Forelimb muscle (tissue), 1 donor: ENCODE measurements at regions not wholly inside any gene's neighbourhood (a gene's known extent, or its start where the extent isn't known, plus 50 kb on each side); places are given as distances from the start of the nearest gene placed in this dataset.

Experiments
- DNase-seq: peaks from one replicate; pipeline ENCODE4 v3.0.0-alpha.2; 2013; ENCODE audit warnings: low read depth

DNA sequence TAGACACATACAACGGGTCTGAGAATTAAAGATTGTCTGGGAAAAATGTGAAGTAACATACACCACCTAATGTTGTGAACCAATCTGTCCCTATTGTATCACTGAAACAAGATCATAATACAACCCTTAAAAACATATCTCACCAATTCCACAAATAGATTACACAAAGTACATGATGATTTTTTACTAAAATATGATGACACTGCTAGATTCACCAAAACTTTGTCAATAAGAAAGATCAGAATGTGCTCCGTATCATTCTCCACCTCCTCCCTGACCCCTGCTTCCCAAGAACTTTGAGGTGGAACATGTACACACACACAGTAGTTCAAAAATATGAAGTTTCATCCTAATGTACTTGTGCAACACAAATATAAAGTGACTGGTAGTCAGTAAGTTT, 862.0 kb downstream of the PCDH18 start:
- DNase-seq, result no peak

DNA sequence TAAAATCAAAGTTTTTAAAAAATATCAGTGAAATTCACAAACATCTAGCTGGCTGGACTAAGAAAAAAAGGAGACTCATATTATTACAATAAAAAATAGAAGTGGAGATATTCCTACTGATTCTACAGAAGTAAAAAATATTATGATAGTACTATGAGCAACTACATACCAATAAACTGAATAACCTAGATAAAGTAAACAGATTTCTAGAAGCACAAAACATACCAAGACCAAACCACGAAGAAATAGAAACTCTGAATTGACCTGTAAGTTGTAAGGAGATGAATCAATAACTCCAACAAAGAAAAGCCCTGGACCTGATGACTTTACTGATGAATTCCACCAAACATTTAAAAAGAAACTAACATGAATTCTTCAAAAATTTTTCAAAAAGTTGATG, 867.3 kb downstream of the PCDH18 start:
- DNase-seq, result no peak

DNA sequence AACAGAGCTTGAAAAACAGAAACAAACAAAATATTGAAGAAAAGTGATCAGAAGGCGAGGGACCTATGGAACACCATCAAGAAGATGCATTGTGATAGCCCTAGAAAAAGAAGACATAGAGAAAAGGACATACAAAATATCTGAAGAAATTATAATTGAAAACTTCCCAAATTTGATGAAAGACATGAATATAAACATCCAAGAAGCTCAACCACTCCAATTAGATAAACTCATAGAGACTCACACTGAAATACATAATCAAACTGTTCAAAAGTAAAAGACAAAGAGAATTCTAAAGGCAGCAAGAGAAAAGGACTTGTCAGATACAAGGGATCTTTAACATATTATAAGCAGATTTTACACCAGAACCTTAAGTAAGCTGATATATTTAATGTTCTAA, 869.8 kb downstream of the PCDH18 start:
- no peak for DNase-seq

DNA sequence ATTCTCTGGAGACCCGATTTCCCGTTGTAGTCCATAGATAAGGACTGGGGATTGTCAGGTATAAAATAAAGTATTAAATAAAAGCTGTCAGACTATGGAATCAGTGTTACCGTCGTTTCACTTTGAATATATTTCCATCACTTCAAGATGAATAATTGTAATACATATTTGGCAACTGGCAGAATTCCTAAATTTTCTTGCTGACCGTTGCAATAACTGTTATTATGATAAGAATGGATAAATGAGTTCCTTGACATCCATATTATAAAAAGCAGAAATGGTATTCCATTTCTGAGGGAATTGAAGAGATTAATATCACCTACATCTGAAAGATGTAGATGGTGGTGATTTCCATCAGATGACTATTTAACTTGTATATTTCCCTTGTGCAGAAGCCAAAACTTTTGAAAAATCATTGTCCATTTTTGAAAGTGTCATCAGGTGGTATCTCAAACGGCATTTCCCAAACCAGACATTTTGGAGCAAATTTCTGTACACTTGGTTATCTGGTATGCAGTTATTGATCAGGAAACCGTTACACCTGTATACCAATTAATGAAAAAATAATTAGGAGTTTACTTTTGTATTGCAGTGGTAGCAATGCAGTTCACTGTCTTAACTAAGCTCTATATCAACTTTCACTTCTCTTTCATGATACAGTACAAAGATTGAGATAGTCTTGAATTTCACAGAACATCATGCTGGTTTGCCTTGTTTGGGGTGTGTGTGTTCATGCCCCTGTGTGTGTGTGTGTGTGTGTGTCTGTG, 878.5 kb downstream of the PCDH18 start:
- DNase-seq, result no peak

DNA sequence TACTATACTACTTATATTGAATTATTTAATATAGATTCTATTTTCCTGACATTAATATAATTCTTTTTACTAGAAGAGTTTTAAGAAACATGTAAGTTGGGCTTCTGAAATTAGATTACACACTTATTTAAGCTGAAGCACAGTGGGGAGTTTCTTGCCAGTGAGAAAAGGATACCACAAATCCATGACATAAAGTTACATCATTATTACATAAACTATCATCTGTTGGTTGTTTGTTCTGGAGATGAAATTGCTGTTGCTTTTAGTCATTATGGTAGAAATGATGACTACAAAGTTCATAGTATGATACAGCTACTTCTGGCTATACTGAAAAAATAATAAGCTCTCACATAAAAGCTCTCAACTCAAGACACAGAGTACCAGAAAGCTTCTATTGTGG, 880.4 kb downstream of the PCDH18 start:
- DNase-seq, result no peak

DNA sequence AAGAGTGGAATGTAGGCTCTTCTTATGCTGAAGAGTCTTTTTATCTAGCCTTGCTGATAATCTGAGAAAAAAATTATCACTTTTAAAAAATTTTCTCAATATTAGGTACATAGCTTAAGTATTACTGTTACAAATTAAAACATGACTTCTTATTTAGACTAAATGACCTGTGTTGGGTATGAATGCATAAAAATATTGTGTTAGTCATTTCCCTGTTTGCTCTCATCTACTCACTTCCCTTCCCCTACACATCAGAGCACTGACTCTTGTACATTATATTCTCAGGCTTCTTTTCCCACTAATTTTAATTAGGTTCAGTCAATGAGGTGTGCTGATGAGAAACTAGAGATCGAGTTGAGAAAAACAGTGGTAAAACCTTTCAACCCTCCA, 881.0 kb downstream of the PCDH18 start:
- DNase-seq, result no peak

DNA sequence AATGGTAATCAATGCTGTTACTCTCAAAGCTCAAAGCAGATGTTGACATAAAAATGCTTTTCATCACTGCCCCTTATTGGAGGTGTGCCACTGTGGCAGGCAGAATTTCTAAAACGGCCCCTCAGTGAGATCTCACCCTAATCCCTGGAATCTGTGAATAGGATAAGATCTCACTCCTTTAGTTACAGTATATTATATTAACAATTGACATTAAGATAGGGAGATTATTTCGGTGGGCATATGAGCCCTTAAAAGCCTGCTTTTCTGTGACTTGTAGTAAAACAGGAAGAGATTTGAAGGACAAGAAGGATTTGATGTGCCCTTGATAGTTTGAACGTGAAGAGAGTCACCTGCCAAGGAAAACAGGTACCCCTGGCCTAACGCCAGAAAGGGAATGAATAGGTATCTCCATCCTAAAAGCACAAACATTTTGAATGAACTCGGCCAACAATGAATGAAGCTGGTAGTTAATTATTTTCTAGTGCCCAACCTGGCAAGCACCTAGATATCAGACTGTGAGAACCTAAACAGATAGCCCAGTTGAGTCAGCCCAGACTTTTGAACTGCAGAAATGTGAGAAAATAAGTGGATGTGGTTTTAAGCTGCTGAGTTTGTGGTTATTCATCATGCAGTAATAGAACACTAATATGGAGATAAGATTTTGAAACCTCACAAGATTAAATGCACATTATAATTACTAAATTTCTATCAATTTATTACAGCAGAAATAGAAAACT, 881.6 kb downstream of the PCDH18 start:
- no peak for DNase-seq

DNA sequence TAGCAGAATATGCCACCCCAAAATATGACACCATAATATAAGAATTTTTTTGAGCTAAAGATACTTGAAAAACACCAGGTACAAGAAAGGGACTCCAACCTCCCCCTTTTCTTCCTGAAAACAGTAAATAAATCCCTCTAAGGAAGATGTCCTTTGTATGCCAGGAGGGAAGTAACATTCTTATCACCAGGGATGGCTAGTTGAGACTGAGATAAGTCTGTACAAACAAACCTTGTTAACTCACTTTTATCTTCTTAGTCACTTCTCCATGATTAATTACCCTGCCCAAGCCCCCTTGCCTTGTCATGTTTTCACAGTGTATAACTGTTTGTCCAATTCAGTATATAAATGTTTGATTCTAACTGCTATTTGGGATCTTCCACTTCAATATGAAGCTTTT, 888.0 kb downstream of the PCDH18 start:
- no peak for DNase-seq

DNA sequence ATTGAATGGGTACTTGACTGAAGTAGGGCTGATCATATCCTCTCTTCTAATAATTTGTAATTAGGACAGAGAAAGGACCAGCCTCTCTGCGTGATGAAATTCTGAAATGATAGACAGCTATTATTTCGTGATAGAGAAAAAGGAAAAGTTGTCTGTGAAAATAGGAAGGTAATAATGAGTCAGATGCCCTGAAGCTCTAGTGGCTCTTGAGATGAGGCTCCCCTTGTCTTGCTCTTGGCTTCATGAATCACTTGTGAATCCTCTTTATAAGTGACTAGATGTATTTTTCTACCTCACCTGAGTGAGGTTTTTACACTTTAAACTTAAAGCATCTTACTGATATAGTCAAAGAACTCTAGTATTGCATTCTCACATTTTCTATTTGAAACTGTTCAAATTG, 888.9 kb downstream of the PCDH18 start:
- DNase-seq, result no peak

DNA sequence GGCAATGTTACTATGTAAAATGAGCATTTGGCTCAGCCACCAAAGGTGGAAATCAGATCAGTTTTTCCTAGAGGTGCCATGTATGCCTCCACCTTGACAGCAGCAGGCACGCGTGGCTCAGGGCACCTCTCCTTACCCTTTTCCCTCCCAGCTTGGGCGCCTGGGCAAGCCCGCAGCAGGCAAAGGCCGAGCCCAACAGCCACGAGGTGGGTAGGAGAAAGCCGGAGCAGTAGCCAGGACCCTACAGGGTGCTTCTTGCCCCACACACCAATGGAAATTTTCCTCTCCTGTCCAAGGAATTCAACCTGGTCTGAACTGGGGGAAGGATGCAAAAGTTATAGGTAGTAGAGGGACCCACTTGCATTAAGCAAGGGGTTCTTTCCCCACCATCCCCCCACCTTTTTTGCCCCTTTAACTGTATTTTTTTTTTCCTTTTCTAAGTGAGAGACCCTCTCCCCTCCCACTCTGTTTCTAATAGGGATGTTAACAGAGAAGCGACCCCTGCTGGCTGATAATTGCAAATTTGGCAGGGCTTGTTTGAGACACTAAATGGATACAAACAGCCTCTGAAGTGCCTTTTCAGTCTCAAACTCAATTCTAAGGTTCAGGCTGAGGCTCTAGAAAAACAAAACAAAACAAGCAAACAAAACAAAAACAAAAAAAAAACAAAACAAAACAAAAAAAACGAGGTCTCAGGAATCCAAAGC, 895.1 kb downstream of the PCDH18 start:
- DNase-seq, result no peak

DNA sequence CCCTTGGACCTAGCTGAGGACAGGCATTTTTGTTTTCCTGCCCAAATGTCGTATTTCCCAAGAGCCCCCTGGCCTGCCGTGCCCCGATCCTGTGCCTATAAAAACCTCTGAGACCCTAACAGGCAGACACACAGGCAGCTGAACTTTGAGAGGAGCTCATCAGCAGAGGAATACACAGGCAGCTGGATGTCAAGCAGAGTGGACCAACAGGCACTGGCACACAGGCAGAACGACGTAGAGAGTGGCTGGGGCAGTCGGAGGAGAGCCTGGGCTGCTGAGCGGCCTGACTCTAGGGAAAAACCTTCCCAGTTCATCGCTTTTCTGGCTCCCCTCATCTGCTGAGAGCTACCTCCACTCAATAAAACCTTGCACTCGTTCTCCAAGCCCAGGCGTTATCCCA, 896.1 kb downstream of the PCDH18 start:
- no peak for DNase-seq

DNA sequence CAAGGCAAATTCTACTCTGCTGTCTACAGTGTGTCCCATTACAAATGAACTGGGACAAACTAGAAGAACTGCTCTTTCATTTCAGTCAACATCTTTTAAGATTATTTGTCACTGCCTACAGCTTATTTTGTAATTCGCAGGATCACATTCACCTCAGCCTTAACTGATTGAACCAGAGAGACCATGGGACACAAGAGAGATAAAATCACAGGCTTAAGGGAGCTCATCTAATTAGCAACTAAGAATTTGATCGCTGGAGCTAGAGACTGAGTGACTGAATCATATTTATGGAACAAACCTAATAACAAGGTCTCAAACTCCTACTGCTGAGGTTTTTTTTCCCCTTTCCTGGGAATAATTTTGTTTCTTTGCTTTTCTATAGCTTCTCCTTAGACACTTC, 898.2 kb downstream of the PCDH18 start:
- no peak for DNase-seq

DNA sequence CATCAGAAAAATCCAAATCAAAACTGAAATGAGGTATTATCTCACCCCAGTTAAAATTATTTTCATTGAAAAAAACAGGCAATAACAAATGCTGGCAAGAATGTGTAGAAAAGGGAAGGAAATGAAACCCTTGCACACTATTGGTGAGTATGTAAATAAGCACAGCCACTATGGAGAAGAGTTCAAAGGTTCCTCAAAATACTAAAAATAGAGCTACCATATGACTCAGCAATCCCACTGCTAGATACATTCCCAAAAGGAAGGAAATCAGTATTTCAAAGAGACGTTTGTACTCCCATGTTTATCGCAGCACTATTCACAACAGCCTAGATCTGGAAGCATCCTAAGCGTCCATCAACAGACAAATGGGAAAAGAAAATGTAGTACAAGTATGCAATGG, 932.4 kb downstream of the PCDH18 start:
- no peak for DNase-seq

DNA sequence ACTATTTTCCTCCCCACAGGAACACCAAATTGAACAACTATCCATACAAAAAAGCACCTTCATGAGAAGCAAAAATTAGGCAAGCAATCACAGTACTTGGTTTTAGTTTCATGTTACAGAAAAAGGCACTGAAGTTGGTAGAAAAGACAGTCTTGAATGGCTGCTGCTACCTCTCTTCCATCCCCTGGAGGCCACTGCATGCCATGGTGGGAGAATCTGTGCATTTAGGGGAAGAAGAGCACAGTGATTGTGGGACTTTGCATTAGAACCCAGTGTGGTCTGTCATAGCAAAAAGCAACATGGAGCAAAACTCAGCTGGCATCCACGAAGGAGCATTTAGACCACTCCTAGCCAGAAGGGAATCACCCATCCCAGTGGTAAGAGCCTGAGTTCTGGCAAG, 941.9 kb downstream of the PCDH18 start:
- no peak for DNase-seq

DNA sequence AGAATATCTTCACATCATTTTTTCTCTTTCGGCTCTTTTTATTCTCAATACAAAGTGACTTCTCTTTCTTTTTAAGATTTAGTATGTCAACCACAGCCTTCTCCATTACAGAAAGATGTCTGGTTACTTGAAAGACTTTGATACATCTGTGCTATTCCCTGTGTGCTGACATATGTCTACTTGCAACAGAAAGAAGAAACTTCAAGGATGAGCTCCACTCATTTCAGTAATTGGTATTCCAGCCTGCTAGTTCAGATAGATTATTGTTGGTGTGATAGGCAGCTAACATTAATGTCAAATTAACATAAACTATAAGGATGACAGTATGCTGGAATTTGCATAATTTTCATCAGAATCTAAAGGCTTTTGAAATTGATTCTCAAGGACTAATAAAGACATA, 948.7 kb downstream of the PCDH18 start:
- no peak for DNase-seq

DNA sequence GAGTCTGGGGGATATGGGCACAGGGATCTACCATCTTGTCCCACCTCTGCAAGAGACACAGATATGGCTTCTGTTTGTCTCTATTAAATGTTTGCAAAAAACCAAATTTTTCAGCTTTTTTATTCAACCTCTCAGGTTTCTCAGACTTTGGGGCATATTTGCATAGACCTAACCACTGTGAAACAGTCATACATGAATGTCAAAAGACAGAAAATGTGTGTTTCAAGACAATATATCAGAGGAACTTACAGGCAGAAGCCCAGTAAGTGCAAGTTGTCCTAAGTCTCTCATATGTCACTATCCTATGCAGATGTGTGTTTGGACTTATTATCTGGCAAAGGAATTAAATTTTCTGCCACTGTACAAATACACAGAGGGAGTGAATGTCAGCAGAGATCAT, 951.2 kb downstream of the PCDH18 start:
- DNase-seq, result no peak

DNA sequence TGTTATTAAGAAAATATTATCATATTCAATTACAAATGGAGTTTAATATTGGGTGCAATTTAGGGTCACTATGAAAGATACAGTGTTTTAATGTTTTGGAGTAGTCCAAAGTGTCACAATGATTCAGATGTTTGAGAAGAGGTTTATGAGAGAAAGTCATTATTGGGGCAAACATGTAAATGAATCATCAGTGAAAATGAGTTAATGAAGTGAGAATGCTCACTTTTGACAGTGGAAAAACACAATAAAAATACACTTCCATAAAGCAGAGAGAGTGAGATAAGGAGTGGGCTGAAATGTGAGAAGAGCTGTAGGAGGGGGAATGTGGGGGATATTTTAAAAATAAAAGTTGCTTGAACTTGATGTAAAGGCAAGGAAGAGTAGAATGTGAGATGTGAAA, 957.1 kb downstream of the PCDH18 start:
- DNase-seq, result no peak

DNA sequence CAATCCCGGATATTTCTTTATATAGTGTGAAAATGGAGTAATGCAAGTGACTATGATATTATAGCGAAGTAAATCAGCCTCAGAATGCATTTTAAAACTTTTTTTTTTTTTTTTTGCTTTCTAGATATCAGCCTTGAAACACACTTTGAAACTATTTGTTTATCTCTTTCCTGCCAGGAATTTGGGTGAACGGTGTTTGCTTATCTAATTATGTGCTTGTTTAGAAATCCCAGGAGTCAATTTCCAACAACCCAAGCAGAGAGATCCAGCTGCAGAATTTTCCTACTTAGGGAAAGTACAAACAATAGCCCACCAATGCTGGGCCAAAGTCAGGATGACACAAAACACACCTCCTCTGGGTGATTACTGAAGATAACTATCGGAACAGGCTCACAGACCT, 958.8 kb downstream of the PCDH18 start:
- no peak for DNase-seq

DNA sequence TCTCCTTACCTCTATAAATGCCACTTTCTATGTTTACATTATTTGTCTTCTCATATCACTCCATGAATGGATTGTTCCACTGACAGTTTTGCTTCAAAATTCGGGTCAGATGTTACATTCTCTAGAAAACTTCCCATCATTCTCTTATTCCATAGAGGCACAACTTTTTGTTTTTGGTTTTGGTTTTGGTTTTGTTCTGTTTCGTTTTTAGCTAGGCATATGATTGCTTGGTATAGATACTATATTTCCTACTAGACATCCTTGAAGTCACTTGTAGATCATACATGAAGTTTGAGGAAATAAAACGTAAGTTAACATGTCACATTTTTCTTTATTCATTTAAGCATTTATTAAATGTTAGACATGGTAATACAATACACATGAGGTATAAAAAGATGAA, 961.0 kb downstream of the PCDH18 start:
- DNase-seq, result no peak

DNA sequence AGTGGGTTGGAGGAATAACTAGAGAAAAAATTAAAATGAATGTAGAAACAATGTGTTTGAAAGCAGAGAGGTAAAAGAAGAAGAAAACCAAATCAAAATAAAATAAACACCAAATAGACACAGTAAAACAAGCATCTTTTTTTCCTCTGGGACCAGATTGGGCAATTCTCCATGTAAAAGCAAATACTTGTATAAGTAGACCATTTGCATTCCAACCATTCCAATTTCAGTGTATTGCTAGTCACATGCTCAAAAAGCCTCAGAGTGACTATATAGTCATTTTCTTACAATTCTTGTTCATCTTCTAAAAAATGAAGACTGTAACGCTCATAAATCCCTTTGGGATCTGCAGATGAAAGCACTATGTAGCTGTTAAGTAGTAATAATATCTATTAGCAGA, 969.5 kb downstream of the PCDH18 start:
- peak; percentile 4 for DNase-seq

DNA sequence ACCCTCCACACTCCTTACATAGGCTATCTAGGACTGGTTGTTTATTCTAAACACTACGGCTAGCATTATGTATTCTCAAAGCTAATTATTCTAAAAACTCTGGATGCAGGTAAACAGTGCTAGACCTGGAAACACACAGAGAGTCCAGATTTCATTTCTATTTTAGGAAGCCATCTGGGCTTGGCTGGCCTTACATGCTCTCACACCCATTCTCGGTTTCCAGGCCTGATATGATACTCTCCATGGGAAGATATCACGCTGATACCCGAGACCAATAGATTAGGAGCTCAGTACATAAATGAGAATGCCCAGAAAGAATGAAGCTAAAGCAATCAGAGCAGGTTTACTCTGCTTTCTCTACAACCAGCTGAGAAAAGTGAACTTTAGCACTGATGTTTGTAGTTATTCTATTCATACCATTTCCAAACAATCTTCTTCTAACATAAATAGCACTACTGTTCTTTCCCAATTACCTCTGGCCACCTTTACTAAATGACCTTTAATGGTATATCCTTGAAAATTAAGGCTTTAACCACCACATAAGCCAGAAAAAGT, 973.3 kb downstream of the PCDH18 start:
- no peak for DNase-seq

DNA sequence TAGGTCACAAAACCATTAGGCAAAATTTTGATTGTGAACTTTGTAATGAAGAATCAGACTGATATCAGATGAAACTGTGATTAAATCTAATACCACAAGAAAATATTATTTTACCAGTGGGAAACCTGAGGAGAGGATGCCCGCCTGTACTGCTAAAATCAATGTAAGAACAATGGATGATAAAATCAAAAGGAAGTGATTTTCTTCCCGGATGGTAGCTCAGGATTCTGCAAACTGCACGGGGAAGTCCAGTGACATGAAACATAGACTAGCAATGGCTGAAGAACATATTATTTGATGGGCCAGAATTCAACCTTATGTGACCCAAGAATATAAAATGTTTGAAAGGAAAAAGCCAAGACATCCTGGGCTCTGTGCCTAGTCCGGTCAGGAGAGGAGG, 974.9 kb downstream of the PCDH18 start:
- DNase-seq, result no peak

DNA sequence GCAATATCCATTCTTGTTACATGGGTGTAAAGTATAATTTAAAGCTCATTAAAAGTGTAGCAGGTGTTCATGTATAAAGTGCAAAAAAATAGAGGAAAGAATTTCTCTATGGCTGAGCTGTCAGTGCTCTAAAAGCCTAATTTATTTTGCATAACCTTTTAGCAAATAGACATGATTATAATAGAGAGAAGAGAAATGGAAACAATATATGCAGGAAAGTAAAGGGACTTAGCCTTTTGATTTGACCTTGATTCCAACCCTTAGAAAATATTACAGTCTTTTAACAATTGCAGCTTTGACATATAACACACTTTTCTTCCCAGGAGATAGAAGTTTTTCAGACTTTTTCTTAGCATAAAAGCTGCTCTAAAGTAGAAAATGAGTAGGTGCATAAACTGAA, 978.3 kb downstream of the PCDH18 start:
- no peak for DNase-seq
